ENCODE measurements at regions not wholly inside any gene's neighbourhood (a gene's known extent, or its start where the extent isn't known, plus 50 kb on each side); places are given as distances from the start of the nearest gene placed in this dataset.
"Not testable (repeated sequence)": the region's sequence is repeated elsewhere in the genome, so short reads cannot be mapped to it uniquely, and the experiment has no call there.

DNA sequence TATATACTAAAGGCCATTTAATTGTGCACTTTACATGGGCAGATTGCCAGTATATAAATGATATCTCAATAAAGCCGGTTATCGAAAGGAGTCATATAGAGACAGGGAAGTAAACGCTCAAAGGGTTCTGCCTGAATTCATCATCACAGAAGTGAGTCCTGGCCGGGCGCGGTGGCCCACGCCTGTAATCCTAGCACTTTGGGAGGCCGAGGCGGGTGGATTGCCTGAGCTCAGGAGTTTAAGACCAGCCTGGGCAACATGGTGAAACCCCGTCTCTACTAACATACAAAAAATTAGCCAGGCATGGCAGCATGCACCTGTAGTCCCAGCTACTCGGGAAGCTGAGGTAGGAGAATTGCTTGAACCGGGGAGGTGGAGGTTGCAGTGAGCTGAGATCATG, 177.9 kb downstream of the TJP1 start:
- TF ChIP-seq, protein P1, sequence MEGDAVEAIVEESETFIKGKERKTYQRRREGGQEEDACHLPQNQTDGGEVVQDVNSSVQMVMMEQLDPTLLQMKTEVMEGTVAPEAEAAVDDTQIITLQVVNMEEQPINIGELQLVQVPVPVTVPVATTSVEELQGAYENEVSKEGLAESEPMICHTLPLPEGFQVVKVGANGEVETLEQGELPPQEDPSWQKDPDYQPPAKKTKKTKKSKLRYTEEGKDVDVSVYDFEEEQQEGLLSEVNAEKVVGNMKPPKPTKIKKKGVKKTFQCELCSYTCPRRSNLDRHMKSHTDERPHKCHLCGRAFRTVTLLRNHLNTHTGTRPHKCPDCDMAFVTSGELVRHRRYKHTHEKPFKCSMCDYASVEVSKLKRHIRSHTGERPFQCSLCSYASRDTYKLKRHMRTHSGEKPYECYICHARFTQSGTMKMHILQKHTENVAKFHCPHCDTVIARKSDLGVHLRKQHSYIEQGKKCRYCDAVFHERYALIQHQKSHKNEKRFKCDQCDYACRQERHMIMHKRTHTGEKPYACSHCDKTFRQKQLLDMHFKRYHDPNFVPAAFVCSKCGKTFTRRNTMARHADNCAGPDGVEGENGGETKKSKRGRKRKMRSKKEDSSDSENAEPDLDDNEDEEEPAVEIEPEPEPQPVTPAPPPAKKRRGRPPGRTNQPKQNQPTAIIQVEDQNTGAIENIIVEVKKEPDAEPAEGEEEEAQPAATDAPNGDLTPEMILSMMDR (IDR thresholded peaks at IDR 0.05), result not testable (repeated sequence)
- not testable (repeated sequence) for TF ChIP-seq POLR2A (IDR thresholded peaks at IDR 0.05)
